Neural cell (in vitro differentiated cells): ENCODE measurements at regions not wholly inside any gene's neighbourhood (a gene's known extent, or its start where the extent isn't known, plus 50 kb on each side); places are given as distances from the start of the nearest gene placed in this dataset.

Source experiments
- H2AFZ ChIP-seq: fragments of 200-600, 300-800 bp; sonication (generic), shearing (Covaris generic); 2 replicates; pipeline ENCODE4 v1.6.0; 2014; ENCODE audit warnings: low read depth, mild to moderate bottlenecking, antibody characterized with exemption, low read length, moderate library complexity
- H3F3A ChIP-seq: fragments of 200-600 bp; shearing (Covaris generic); 2 replicates; pipeline ENCODE4 v1.6.1; 2016; ENCODE audit warnings: mild to moderate bottlenecking, moderate library complexity, mixed read lengths, antibody characterized with exemption, low read length; ENCODE audit not compliant: insufficient read depth, poor library complexity, severe bottlenecking
- H3K27ac ChIP-seq: fragments of 200-600, 300-800 bp; sonication (generic), shearing (Covaris generic); 2 replicates; pipeline ENCODE4 v1.5.1; 2014; ENCODE audit warnings: mild to moderate bottlenecking, low read length, moderate library complexity
- H3K27me3 ChIP-seq: fragments of 300-800, 200-600 bp; sonication (generic), shearing (Covaris generic); 2 replicates; pipeline ENCODE4 v1.6.0; 2014; ENCODE audit warnings: mild to moderate bottlenecking, low read depth, low read length, moderate library complexity; ENCODE audit not compliant: insufficient read depth
- H3K36me3 ChIP-seq: fragments of 300-800, 200-600 bp; sonication (generic), shearing (Covaris generic); 2 replicates; pipeline ENCODE4 v1.5.1; 2014; ENCODE audit warnings: mild to moderate bottlenecking, antibody characterized with exemption, low read length, moderate library complexity; ENCODE audit not compliant: insufficient read depth
- H3K4me2 ChIP-seq: fragments of 300-800, 200-600 bp; sonication (generic), shearing (Covaris generic); 2 replicates; pipeline ENCODE4 v1.6.0; 2014; ENCODE audit warnings: mild to moderate bottlenecking, low read length
- H3K4me3 ChIP-seq: fragments of 300-800, 200-600 bp; sonication (generic), shearing (Covaris generic); 2 replicates; pipeline ENCODE4 v1.5.1; 2014; ENCODE audit warnings: mild to moderate bottlenecking, low read length, moderate library complexity
- H3K79me2 ChIP-seq: fragments of 200-600 bp; shearing (Covaris generic); replicated peaks from 2 replicates; pipeline ENCODE4 v1.6.0; 2014; ENCODE audit warnings: mild to moderate bottlenecking, low read length, moderate library complexity; ENCODE audit not compliant: insufficient read depth
- H3K9ac ChIP-seq: fragments of 300-800, 200-600 bp; sonication (generic), shearing (Covaris generic); 2 replicates; pipeline ENCODE4 v1.6.1; 2016; ENCODE audit warnings: mild to moderate bottlenecking, low read length, mixed read lengths
- H3K9me2 ChIP-seq: fragments of 200-600 bp; shearing (Covaris generic); 2 replicates; pipeline ENCODE4 v1.6.1; 2016; ENCODE audit warnings: mild to moderate bottlenecking, low read length, mixed read lengths; ENCODE audit not compliant: insufficient read depth
- H3K9me3 ChIP-seq: fragments of 200-600, 300-800 bp; sonication (generic), shearing (Covaris generic); 2 replicates; pipeline ENCODE4 v1.6.1; 2016; ENCODE audit warnings: mild to moderate bottlenecking, mixed run types, low read length, moderate library complexity, mixed read lengths
- H4K20me1 ChIP-seq: fragments of 200-600 bp; shearing (Covaris generic); 2 replicates; pipeline ENCODE4 v1.6.1; 2016; ENCODE audit warnings: mild to moderate bottlenecking, mixed run types; ENCODE audit not compliant: insufficient read depth
- EP300 ChIP-seq: fragments of 450-650 bp; conservative IDR thresholded peaks from 2 replicates; pipeline ENCODE4 v1.6.1; 2014; ENCODE audit warnings: antibody characterized with exemption, mild to moderate bottlenecking, moderate library complexity; ENCODE audit not compliant: poor library complexity, severe bottlenecking
- EZH2 ChIP-seq: fragments of 200-600, 300-800 bp; shearing (Covaris generic), sonication (generic); IDR thresholded peaks from 2 replicates; pipeline ENCODE4 v1.6.1; 2014; ENCODE audit warnings: antibody characterized with exemption, low read length, borderline replicate concordance, mild to moderate bottlenecking; ENCODE audit not compliant: insufficient read depth, poor library complexity, severe bottlenecking
- MXI1 ChIP-seq: fragments of 450-650 bp; conservative IDR thresholded peaks from 2 replicates; pipeline ENCODE4 v1.6.1; 2014; ENCODE audit warnings: antibody characterized with exemption, mild to moderate bottlenecking; ENCODE audit not compliant: poor library complexity, severe bottlenecking
- POLR2AphosphoS5 ChIP-seq: IDR thresholded peaks from 2 replicates; pipeline ENCODE4 v1.6.1; 2012
- RAD21 ChIP-seq: fragments of 450-650 bp; conservative IDR thresholded peaks from 2 replicates; pipeline ENCODE4 v1.6.1; 2014; ENCODE audit warnings: antibody characterized with exemption, mild to moderate bottlenecking, moderate library complexity
- SMC3 ChIP-seq: fragments of 450-650 bp; conservative IDR thresholded peaks from 2 replicates; pipeline ENCODE4 v1.6.1; 2014; ENCODE audit warnings: antibody characterized with exemption, mild to moderate bottlenecking, moderate library complexity; ENCODE audit not compliant: poor library complexity
- TAF1 ChIP-seq: IDR thresholded peaks from 2 replicates; pipeline ENCODE4 v1.6.1; 2012; ENCODE audit warnings: low read depth
- TF ChIP-seq, protein P1 (sequence below): fragments of 450-650 bp; IDR thresholded peaks from 2 replicates; pipeline ENCODE4 v1.5.1; 2014; ENCODE audit warnings: antibody characterized with exemption, mild to moderate bottlenecking, moderate library complexity; ENCODE audit not compliant: poor library complexity, severe bottlenecking
- TF ChIP-seq, protein P2 (sequence below): IDR thresholded peaks from 2 replicates; pipeline ENCODE4 v1.6.1; 2012; ENCODE audit warnings: borderline replicate concordance

DNA sequence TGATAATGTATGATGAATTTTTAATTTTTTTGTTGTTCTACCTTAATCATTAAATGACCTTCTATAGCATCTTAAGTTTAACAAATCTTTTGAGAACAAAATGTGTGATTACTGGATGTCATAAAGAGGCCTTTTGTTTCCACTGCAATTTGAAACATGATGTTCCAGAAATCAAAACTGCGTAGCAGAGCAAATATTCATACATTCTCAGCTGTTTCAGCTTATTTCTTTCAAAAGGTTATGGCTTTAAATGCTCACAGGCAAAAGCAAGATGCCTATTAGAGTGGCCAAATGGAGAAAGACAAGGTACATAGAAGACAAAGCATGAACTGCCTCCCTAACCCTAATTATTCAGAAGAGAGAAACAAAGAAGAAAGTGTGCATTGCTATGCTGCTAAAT is 233.0 kb upstream of the SLC7A11 start:
- H4K20me1 ChIP-seq = no peaks in the 10 kb centered on the region
- H3K79me2 ChIP-seq = no peaks in the 10 kb centered on the region
- no peaks in the 10 kb centered on the region for H3K36me3 ChIP-seq
- no peak overlapping the region for H3K4me2 ChIP-seq
- no peaks in the 10 kb centered on the region for H3K9me3 ChIP-seq
- no peaks in the 10 kb centered on the region for H3F3A ChIP-seq
- H3K9me2 ChIP-seq = no peaks in the 10 kb centered on the region
- H3K4me3 ChIP-seq = no peak overlapping the region
- H3K27me3 ChIP-seq = no peaks in the 10 kb centered on the region
- no peak overlapping the region for H3K9ac ChIP-seq
- H2AFZ ChIP-seq = no peak overlapping the region
- H3K27ac ChIP-seq = no peak overlapping the region
- TF ChIP-seq TAF1 (no peak), EZH2 (no peak), RAD21 (no peak), MXI1 (no peak), SMC3 (no peak), POLR2AphosphoS5 (no peak), EP300 (no peak)
- TF ChIP-seq, protein P1, sequence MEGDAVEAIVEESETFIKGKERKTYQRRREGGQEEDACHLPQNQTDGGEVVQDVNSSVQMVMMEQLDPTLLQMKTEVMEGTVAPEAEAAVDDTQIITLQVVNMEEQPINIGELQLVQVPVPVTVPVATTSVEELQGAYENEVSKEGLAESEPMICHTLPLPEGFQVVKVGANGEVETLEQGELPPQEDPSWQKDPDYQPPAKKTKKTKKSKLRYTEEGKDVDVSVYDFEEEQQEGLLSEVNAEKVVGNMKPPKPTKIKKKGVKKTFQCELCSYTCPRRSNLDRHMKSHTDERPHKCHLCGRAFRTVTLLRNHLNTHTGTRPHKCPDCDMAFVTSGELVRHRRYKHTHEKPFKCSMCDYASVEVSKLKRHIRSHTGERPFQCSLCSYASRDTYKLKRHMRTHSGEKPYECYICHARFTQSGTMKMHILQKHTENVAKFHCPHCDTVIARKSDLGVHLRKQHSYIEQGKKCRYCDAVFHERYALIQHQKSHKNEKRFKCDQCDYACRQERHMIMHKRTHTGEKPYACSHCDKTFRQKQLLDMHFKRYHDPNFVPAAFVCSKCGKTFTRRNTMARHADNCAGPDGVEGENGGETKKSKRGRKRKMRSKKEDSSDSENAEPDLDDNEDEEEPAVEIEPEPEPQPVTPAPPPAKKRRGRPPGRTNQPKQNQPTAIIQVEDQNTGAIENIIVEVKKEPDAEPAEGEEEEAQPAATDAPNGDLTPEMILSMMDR = no peak
- TF ChIP-seq, protein P2, sequence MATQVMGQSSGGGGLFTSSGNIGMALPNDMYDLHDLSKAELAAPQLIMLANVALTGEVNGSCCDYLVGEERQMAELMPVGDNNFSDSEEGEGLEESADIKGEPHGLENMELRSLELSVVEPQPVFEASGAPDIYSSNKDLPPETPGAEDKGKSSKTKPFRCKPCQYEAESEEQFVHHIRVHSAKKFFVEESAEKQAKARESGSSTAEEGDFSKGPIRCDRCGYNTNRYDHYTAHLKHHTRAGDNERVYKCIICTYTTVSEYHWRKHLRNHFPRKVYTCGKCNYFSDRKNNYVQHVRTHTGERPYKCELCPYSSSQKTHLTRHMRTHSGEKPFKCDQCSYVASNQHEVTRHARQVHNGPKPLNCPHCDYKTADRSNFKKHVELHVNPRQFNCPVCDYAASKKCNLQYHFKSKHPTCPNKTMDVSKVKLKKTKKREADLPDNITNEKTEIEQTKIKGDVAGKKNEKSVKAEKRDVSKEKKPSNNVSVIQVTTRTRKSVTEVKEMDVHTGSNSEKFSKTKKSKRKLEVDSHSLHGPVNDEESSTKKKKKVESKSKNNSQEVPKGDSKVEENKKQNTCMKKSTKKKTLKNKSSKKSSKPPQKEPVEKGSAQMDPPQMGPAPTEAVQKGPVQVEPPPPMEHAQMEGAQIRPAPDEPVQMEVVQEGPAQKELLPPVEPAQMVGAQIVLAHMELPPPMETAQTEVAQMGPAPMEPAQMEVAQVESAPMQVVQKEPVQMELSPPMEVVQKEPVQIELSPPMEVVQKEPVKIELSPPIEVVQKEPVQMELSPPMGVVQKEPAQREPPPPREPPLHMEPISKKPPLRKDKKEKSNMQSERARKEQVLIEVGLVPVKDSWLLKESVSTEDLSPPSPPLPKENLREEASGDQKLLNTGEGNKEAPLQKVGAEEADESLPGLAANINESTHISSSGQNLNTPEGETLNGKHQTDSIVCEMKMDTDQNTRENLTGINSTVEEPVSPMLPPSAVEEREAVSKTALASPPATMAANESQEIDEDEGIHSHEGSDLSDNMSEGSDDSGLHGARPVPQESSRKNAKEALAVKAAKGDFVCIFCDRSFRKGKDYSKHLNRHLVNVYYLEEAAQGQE = no peak

DNA sequence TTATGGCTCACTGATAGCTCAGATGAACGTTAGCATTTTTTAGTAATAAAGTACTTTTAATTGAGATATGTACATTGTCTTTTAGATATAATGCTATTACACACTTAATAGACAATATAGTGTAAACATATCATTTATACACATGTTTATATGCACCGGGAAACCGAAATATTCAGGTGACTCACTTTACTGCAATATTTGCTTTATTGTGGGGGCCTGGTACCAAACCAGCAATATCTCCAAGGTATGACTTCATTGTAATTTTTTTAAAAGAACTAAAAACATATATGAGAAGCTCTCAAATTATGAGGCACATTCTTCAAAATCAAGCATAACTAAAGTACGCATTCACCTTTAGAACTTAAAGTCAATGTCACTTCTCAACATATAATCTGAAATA is 231.2 kb upstream of the SLC7A11 start:
- Histone ChIP-seq H3K36me3 (no peaks in the 10 kb centered on the region), H3K9ac (no peak overlapping the region)
- TF ChIP-seq RAD21 (no peak), TAF1 (no peak), SMC3 (no peak), POLR2AphosphoS5 (no peak), EP300 (no peak), EZH2 (no peak), MXI1 (no peak)
- TF ChIP-seq, protein P1 = no peak
- TF ChIP-seq, protein P2 = no peak

More for the DNA sequence above, 231.2 kb upstream of the SLC7A11 start:
- no peak overlapping the region for H3K27ac ChIP-seq
- no peaks in the 10 kb centered on the region for H3K9me2 ChIP-seq
- no peak overlapping the region for H2AFZ ChIP-seq
- no peaks in the 10 kb centered on the region for H4K20me1 ChIP-seq
- no peaks in the 10 kb centered on the region for H3K79me2 ChIP-seq
- H3F3A ChIP-seq = no peaks in the 10 kb centered on the region
- H3K4me3 ChIP-seq = no peak overlapping the region
- no peaks in the 10 kb centered on the region for H3K27me3 ChIP-seq
- no peak overlapping the region for H3K4me2 ChIP-seq
- no peaks in the 10 kb centered on the region for H3K9me3 ChIP-seq
